CD4-positive, alpha-beta T cell treated with Interleukin-10 for 1 hour (primary cell): ENCODE measurements at regions not wholly inside any gene's neighbourhood (a gene's known extent, or its start where the extent isn't known, plus 50 kb on each side); places are given as distances from the start of the nearest gene placed in this dataset.
"Not testable (repeated sequence)": the region's sequence is repeated elsewhere in the genome, so short reads cannot be mapped to it uniquely, and the experiment has no call there.

Experiments used
- DNase-seq: peaks from one replicate; pipeline ENCODE4 v3.0.0-alpha.2; 2020

DNA sequence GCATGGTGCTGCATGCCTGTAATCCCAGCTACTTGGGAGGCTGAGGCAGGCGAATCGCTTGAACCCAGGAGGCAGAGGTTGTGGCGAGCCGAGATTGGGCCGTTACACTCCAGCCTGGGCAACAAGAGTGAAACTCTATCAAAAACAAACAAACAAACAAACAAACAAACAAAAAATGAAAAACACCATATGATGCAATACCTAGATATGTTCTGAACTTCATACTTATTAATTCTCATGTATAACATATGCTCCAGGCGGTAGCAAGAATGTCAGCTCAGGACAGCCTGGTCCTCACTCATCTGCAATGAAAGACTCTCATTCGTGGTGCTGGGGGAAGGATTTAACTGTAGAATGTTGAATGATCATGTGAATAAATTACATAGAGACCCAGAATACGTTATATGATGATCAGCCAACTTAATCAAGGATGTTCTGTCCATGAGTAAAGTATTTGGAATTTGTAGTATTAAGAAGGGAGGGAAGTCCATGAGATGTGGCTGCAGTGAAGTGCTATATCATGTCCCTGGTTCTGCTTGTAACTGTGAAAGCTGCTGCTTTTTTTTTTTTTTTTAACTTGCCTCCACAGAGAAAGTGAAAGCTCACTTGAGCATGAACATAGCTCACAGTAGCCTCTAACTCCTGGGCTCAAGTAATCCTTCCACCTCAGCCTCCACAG, 206.8 kb downstream of the UQCRFS1 start:
- DNase-seq: no peak

GRCh38 chr19:29004796-29005195, 208.2 kb downstream of the UQCRFS1 start:
- DNase-seq: no peak

DNA sequence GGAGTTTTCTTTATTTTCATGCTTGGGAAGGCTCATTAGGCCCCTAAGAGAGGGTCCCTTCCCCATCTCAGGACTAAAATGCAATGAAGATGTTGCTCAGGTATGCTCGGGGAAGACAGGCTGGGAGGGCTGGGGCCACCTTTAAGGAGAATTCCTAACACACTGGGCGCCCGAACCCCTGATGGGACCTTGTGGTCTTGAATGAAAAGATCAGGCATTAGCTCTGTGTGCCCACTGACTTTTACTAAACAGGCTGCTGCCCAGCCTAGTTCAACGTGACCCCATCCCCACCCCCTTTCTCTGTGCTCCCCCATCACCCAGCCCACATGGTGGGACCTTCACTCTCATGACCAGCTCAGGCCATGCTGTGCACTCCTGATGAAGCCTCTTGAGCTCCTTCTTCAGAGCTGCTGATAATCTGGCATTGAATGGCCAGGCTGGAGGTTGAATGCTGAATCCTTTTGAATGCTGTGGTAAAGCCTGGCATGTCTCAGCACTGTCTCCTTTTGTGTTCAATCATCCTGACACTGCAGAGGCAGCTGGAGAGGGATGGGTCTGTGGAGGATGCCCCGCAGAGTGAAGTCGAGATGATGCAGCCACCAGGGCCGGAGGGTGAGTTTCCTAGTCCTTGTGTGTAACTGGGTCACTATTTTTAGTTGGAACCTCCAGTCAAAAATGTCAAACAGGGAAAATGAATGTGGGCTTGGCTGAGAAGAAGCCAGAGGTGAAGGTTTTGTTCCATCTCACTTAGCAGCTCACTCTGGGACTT, 209.1 kb downstream of the UQCRFS1 start:
- no peak for DNase-seq

DNA sequence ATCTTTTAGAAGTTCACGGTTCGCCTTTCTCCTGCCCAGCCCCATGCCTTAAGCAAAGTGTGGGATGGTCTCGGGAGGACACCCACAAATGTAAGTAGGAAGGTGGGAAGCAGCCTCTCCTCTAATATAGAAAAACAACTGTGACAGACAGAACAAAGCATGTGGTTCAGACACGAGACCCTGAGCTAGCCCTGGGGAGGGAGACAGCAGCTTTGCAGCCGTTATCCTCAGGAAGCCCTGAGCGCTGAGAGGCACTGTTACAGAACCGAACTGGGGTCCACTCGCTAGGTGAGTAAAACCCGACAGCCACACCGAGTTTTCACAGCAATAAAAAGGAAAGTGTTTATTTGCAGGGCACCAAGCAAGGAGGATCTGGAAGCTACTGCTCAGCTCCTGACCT, 210.6 kb downstream of the UQCRFS1 start:
- DNase-seq: no peak

- DNase-seq: no peak
Measured at GRCh38 chr19:29001597-29002245, 211.2 kb downstream of the UQCRFS1 start.

GRCh38 chr19:29001141-29001581, 211.8 kb downstream of the UQCRFS1 start:
- DNase-seq: no peak

DNA sequence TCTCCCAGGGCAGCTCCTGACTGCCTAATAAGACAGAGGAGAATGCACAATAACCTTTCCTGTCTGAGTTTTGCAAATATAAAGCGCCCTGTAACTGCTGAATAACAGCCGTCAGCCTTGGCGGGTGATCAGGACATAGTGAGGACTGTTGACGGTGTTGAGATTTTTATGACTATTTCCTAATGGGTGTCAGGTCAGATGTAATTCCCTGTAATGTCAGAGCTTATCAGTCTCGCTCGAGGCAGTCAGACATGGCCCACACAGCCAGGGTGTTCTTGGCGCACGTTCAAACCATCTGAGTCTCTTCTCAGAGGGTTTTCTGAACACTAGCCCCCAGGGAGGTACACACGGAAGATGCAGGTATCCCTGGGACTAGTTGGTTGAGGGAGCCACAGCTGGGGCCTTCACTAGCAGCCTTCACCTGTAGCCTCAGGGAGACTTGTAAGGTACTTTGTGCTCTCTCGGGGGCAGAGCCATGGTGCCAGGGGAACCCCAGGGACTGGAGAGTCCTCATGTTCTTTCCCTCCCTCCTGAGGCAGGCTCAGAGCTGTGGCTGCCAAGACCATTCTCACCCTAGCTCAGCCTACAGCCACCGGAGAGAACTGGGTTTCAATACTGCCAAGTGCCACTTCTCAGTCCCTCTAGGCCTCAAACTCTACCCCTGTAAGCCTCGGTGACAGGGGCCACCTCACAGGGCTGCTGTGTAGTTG, 213.1 kb downstream of the UQCRFS1 start:
- no peak for DNase-seq

- no peak for DNase-seq
Measured at GRCh38 chr19:28998974-28999373, 214.0 kb downstream of the UQCRFS1 start.

DNA sequence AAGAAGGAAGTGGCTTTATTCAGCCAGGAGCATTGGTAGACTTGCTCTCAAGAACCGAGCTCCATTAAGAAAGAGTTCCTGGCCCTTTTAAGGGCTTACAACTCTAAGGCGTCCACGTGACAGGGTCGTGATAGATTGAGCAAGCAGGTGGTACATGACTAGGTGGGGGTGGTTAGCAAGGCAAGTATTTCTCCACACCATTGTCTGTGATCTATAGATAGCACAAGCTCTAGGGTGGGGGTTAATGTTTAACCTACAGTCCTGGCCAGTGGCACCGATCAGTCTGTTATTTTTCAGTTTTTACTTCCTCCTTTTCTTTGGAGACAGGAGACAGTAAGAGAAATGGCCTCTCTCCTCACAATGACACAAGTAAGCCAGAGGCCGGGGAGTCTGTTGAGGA, 215.1 kb downstream of the UQCRFS1 start:
- DNase-seq: not testable (repeated sequence)

GRCh38 chr19:28990522-28990921, 222.4 kb downstream of the UQCRFS1 start:
- DNase-seq: no peak

- DNase-seq: no peak
Measured at GRCh38 chr19:28989739-28990138, 223.2 kb downstream of the UQCRFS1 start.

- no peak for DNase-seq
Measured at GRCh38 chr19:28988066-28988465, 224.9 kb downstream of the UQCRFS1 start.

DNA sequence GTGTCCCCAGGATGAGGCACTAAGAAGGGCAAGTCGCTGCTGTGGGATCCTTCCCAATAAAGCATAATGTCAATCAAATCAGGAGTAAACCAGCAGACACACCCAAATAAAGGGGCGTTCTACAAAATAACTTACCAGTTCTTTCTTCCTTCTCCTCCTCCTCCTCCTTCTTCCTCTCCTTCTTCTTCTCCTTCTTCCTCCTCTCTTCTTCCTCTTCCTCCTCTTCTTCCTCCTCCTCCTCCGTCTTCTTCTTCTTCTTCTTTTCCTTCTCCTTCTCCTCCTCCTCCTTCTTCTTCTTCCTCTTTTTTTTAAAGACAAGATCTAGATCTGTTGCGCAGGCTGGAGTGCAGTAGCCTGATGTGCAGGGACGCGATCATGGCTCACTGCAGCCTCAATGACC, 225.8 kb downstream of the UQCRFS1 start:
- DNase-seq: no peak

DNA sequence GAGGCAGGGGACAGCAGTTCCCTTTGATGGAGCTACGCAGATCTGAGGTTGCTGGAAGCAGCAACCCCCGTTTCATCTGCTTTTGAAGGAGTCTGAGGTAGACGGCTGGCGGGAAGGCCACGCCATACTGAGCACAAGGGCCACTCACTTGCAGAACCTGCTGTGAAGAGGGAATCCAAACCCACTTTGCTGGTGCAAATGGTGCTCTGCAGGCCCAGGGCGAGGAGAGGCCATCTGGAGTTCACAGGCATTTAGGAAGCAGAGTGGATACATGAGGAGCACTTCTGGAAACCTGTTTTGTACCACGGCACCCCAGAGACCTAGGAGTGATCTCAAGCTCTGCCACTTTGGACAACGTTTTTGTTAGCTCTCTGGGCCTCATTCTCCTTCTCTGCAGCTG, 227.8 kb downstream of the UQCRFS1 start:
- no peak for DNase-seq

- DNase-seq: no peak
Measured at GRCh38 chr19:28984315-28984714, 228.6 kb downstream of the UQCRFS1 start.

DNA sequence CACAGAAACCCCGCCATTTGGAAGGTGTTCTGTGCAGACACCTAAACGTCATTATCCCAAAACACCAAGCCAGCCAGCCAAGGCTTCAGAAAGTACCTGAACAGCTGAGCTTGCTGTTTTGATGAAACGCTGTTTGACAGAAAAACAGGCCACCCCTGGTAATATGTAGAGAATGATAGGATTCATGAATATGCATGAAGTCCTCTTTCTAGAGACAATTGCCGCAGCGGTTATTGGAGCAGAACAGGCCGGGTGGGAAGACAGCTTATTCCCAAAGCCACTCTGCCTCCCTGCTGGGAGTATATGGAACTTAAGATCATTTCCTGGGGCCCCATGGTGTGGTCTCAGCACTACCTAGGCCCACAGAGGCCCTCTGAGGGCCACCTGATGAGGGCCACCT, 229.5 kb downstream of the UQCRFS1 start:
- DNase-seq: no peak

DNA sequence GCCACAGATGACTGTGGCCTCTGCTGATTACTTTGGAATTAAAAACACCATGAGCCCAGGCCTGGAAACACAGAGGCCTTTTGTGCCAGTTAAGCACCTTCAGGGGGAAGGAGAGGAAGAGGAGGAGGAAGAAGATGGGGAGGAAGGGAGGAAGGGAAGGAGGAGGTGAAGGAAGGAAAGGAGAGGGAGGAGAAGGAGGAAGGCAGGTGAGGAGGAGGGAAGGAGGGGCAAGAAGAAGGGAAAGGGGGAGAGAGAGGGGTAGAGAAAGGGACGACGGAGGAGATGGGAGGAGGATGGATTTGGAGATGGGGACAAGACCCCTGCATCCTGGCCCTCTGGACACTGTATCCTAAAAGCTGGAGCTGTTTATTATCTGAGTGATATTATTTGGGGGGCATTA, 231.0 kb downstream of the UQCRFS1 start:
- DNase-seq: no peak

- DNase-seq: no peak
Measured at GRCh38 chr19:28981518-28981917, 231.4 kb downstream of the UQCRFS1 start.

- no peak for DNase-seq
Measured at GRCh38 chr19:28980236-28980868, 232.6 kb downstream of the UQCRFS1 start.

GRCh38 chr19:28977826-28978225, 235.1 kb downstream of the UQCRFS1 start:
- DNase-seq: no peak

DNA sequence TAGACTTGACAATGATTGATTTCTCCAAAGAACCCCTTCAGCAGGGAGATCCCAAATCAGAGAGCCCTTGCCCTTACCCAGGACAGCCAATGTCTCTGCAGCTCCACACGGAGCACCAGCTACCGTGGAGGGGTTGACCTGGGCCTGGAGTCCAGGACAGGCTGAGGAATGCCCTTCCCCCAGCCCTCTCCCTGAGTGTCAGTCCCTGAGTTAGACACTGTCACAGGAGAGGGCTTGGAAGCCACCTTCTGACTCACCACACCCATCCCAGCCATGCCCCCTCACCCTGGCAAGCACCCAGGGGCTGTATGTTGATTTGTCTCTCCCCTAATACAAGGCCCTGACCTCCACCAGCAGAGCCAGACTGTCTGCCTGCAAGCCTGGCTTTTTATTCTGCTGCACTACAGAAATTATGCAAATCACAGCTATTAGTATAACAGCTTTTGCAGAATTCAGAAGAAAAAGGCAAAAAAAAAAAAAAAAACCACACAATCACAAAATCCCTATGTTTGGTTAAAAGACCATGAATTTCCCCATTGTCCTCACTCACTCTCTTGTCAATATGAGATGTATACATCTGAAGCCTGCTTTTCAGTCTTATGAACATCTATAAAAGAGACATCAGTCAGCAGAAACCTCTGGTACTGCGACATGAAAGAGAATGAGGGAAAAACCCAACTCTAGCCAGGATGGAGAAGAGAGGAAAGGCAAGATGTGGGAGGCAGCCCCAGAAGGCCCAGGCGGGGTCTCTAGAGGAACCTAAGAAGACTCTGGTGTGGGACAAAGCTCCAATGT, 240.7 kb downstream of the UQCRFS1 start:
- DNase-seq: no peak

DNA sequence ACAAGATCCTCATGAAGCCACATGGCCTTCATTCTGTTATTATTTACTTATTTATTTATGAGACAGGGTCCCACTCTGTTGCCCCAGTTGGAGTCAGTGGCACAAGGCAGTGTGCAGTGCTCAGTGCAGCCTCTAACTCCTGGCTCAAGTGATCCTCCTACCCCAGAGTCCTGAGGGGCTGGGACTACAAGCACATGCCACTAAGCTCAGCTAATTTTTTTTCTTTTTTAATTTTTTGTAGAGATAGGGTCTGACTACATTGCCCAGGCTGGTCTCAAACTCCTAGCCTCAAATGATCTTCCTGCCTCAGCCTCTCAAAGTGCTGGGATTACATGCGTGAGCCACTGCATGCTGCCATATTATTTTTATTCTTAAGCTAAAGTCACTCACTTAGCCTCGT, 241.4 kb downstream of the UQCRFS1 start:
- DNase-seq: no peak
